Spleen (tissue), 7 donors: ENCODE measurements at regions not wholly inside any gene's neighbourhood (a gene's known extent, or its start where the extent isn't known, plus 50 kb on each side); places are given as distances from the start of the nearest gene placed in this dataset.

Experiments used
- POLR2AphosphoS5 ChIP-seq, 3 donors: sonication (generic); formaldehyde crosslinking; IDR thresholded peaks; one replicate each; pipeline ENCODE4 v1.5.1; 2017; ENCODE audit warnings: antibody characterized with exemption in 3 of 3
- TF ChIP-seq, protein P1 (sequence below), 11 experiments: fragments of 200-600 bp in 7 of 11; fragments of 450-650 bp in 4 of 11; sonication (generic) in 4 of 11; IDR thresholded peaks in 8 of 11; conservative IDR thresholded peaks in 3 of 11; 1 replicate in 7 of 11; 2 replicates in 4 of 11; pipeline versions ENCODE4 v1.4.0 to v1.8.0; 2016 to 2021; ENCODE audit warnings: antibody characterized with exemption in 11 of 11, inconsistent platforms in 4 of 11, mild to moderate bottlenecking in 1 of 11
- donor health status: DM: no; HTN: no; CAD: no; lungs with moderate emphysema.
- donor health status: DM: no; HTN: no; CAD: no.
- donor health status: DM: no; HTN: no; CAD: no.

GRCh38 chr7:67984326-67984725, 987.7 kb downstream of the TYW1 start:
- TF ChIP-seq, protein P1, sequence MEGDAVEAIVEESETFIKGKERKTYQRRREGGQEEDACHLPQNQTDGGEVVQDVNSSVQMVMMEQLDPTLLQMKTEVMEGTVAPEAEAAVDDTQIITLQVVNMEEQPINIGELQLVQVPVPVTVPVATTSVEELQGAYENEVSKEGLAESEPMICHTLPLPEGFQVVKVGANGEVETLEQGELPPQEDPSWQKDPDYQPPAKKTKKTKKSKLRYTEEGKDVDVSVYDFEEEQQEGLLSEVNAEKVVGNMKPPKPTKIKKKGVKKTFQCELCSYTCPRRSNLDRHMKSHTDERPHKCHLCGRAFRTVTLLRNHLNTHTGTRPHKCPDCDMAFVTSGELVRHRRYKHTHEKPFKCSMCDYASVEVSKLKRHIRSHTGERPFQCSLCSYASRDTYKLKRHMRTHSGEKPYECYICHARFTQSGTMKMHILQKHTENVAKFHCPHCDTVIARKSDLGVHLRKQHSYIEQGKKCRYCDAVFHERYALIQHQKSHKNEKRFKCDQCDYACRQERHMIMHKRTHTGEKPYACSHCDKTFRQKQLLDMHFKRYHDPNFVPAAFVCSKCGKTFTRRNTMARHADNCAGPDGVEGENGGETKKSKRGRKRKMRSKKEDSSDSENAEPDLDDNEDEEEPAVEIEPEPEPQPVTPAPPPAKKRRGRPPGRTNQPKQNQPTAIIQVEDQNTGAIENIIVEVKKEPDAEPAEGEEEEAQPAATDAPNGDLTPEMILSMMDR (IDR thresholded peaks at IDR 0.05 in 8 of 11, conservative IDR thresholded peaks at IDR 0.05 in 3 of 11): no peak
- no peak for TF ChIP-seq POLR2AphosphoS5 (IDR thresholded peaks at IDR 0.05)
